BE2C (cell line): ENCODE measurements at regions not wholly inside any gene's neighbourhood (a gene's known extent, or its start where the extent isn't known, plus 50 kb on each side); places are given as distances from the start of the nearest gene placed in this dataset.
A peak's percentile ranks its signal among the peaks of the same experiment; 100 is the strongest.

ENCODE experiments used
- DNase-seq: peaks from one replicate; pipeline ENCODE4 v3.0.0-alpha.2; 2020
- H3K27me3 ChIP-seq: fragments of 250-450 bp; sonication (Bioruptor Pico); 2 replicates; pipeline ENCODE4 v1.5.1; 2020; ENCODE audit warnings: mild to moderate bottlenecking
- H3K36me3 ChIP-seq: fragments of 250-450 bp; sonication (Bioruptor Pico); 2 replicates; pipeline ENCODE4 v1.5.1; 2020; ENCODE audit warnings: mild to moderate bottlenecking
- H3K4me1 ChIP-seq: fragments of 250-450 bp; sonication (Bioruptor Pico); 2 replicates; pipeline ENCODE4 v1.5.1; 2020
- H3K4me3 ChIP-seq: 2 replicates; pipeline ENCODE4 v1.5.1; 2011; ENCODE audit warnings: low read depth, low read length
- H3K9me3 ChIP-seq: fragments of 250-450 bp; sonication (Bioruptor Pico); 2 replicates; pipeline ENCODE4 v1.5.1; 2020
- CTCF ChIP-seq: IDR thresholded peaks from 2 replicates; pipeline ENCODE4 v1.5.1; 2012; ENCODE audit warnings: mild to moderate bottlenecking, low read depth, low read length

DNA sequence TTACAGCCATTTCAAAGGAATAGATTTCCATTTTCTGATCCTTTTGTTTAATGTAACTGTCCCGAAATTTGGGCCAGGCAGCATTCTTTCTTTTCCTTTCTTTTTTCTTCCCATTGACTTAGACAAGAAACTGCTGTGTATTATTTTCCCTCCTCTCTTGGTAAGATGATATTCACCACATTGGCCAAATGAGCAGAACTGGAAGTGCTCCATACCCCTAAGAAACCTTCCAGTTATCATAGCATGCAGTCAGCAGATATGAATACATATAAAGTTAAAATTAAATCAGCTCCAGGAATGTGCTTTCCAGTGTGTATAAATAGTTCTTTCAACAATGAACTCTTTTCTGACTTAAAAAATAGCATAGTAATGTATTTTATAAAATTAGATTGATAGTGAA is 168.5 kb upstream of the GAS1 start:
- Histone ChIP-seq H3K4me3 (no peak overlapping the region), H3K36me3 (no peaks in the 10 kb centered on the region), H3K27me3 (no peaks in the 10 kb centered on the region), H3K4me1 (peaks cover 7% of the 10 kb centered on the region; the same call in 1 of the 2 replicates), H3K9me3 (no peaks in the 10 kb centered on the region)
- no peak for TF ChIP-seq CTCF
- no peak for DNase-seq

DNA sequence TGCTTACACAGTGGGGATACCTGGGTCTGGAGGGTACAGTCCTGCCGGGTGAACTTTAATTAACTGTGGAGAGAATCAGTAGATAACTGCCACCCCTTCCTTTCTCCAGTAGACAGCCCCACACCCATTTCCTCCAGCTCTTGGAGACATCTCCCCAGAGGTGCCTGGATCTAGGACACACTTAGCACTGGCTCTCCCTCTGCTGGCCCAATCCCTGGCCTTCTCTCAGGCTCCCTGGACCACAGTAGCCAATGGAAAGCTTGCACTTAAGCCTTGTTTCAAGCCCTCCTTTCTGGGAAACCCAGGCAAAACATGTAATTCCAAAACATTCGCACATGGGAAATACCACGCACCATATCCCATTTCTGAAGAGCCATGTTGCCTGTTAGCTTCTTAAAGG is 169.2 kb upstream of the GAS1 start:
- Histone ChIP-seq H3K4me1 (peaks cover 7% of the 10 kb centered on the region; the same call in 1 of the 2 replicates), H3K9me3 (no peaks in the 10 kb centered on the region), H3K36me3 (no peaks in the 10 kb centered on the region), H3K27me3 (no peaks in the 10 kb centered on the region), H3K4me3 (no peak overlapping the region)
- no peak for DNase-seq
- no peak for TF ChIP-seq CTCF

DNA sequence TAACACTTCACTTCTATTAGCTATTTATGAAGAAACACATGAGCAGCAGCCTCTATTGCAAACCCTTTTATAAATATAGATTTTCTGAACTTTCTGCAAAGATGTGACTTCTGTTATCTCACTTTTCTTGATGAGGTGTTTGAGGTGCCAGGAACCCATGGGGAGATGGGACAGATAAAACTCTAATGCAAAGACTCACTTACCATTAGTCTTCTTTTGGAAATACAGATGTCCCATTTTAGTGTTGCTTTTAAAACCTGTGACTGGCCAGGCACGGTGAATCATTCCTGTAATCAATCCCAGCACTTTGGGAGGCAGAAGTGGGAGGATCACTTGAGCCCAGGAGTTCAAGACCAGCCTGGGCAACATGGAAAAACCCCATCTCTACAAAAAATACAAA is 171.3 kb upstream of the GAS1 start:
- DNase-seq: no peak
- no peak for TF ChIP-seq CTCF
- H3K36me3 ChIP-seq: no peaks in the 10 kb centered on the region
- no peaks in the 10 kb centered on the region for H3K9me3 ChIP-seq
- peaks cover 7% of the 10 kb centered on the region; the same call in 1 of the 2 replicates for H3K4me1 ChIP-seq
- no peaks in the 10 kb centered on the region for H3K27me3 ChIP-seq
- H3K4me3 ChIP-seq: no peak overlapping the region

GRCh38 chr9:87119328-87119881 is 172.1 kb upstream of the GAS1 start:
- Histone ChIP-seq H3K4me3 (no peak overlapping the region), H3K27me3 (no peaks in the 10 kb centered on the region), H3K4me1 (peaks cover 7% of the 10 kb centered on the region; the same call in 1 of the 2 replicates), H3K9me3 (no peaks in the 10 kb centered on the region), H3K36me3 (no peaks in the 10 kb centered on the region)
- DNase-seq: peak; percentile 80
- no peak for TF ChIP-seq CTCF

- Histone ChIP-seq H3K27me3 (no peaks in the 10 kb centered on the region), H3K9me3 (no peaks in the 10 kb centered on the region), H3K4me3 (no peak overlapping the region), H3K36me3 (no peaks in the 10 kb centered on the region), H3K4me1 (peaks cover 7% of the 10 kb centered on the region; the same call in 1 of the 2 replicates)
- TF ChIP-seq CTCF: no peak
- no peak for DNase-seq
Observed at GRCh38 chr9:87120610-87121009, 173.3 kb upstream of the GAS1 start.

DNA sequence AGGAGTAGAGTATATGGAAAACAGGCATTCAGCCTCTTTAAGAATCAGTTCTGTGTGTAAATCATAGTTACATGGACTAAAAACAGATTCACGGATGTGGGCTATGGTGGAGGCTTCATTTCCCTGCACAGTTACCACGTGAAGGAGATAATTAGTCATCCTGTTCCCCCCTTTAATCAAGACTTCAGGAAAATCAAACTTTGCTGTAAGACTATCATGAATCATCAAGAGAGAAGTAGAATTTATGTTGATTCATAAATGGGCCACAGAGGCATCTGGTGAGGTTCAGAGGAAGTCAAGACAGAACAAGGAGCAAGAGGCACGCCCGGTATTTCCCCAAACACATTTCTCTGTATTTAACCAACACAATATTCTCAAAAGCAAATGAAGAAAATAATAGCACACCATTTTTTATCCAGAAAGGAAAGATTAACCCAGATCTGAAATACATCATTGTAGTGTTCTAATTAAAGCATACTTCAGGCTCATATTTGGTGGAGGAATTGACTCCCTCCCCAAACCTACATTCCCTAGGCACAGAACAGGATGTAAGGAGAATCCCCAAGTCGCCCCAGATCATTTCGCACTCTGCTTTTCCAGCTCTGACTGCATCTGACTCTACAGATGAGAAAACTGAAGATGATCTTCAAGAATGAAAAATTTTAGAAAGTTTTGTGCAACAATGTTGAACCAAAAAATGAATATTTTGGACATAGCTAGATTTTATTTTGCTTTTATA is 175.8 kb upstream of the GAS1 start:
- TF ChIP-seq CTCF: no peak
- H3K36me3 ChIP-seq: no peaks in the 10 kb centered on the region
- no peak for DNase-seq
- no peaks in the 10 kb centered on the region for H3K27me3 ChIP-seq
- H3K9me3 ChIP-seq: no peaks in the 10 kb centered on the region
- peaks cover 7% of the 10 kb centered on the region; the same call in 1 of the 2 replicates for H3K4me1 ChIP-seq
- H3K4me3 ChIP-seq: no peak overlapping the region
